ENCODE measurements at regions not wholly inside any gene's neighbourhood (a gene's known extent, or its start where the extent isn't known, plus 50 kb on each side); places are given as distances from the start of the nearest gene placed in this dataset.
A peak's percentile ranks its signal among the peaks of the same experiment; 100 is the strongest.
"Not testable (repeated sequence)": the region's sequence is repeated elsewhere in the genome, so short reads cannot be mapped to it uniquely, and the experiment has no call there.

GRCh38 chr13:42478531-42479156 lies 95.3 kb upstream of the TNFSF11 start:
- DNase-seq (ENCODE audit: low read depth) = no peak

- DNase-seq (ENCODE audit: low read depth) = no peak
Measured at GRCh38 chr13:42484386-42484785, 89.6 kb upstream of the TNFSF11 start.

GRCh38 chr13:42485272-42485671 lies 88.7 kb upstream of the TNFSF11 start:
- DNase-seq (ENCODE audit: low read depth) = no peak

GRCh38 chr13:42486711-42487198 lies 87.2 kb upstream of the TNFSF11 start:
- peak; percentile 37 for DNase-seq (ENCODE audit: low read depth)

- no peak for DNase-seq (ENCODE audit: low read depth)
Measured at GRCh38 chr13:42487221-42487620, 86.7 kb upstream of the TNFSF11 start.

- DNase-seq (ENCODE audit: low read depth) = no peak
Measured at GRCh38 chr13:42490676-42491075, 83.3 kb upstream of the TNFSF11 start.

GRCh38 chr13:42492372-42492920 lies 81.5 kb upstream of the TNFSF11 start:
- no peak for DNase-seq (ENCODE audit: low read depth)

- DNase-seq (ENCODE audit: low read depth) = no peak
Measured at GRCh38 chr13:42494157-42494556, 79.8 kb upstream of the TNFSF11 start.

- no peak for DNase-seq (ENCODE audit: low read depth)
Measured at GRCh38 chr13:42495255-42495654, 78.7 kb upstream of the TNFSF11 start.

GRCh38 chr13:42495751-42496150 lies 78.2 kb upstream of the TNFSF11 start:
- DNase-seq (ENCODE audit: low read depth) = no peak

- DNase-seq (ENCODE audit: low read depth) = not testable (repeated sequence)
Measured at GRCh38 chr13:42496926-42497554, 76.9 kb upstream of the TNFSF11 start.

GRCh38 chr13:42497798-42498197 lies 76.2 kb upstream of the TNFSF11 start:
- DNase-seq (ENCODE audit: low read depth) = peak; percentile 9

GRCh38 chr13:42498521-42498920 lies 75.4 kb upstream of the TNFSF11 start:
- no peak for DNase-seq (ENCODE audit: low read depth)
